GM12873 (cell line): ENCODE measurements at regions not wholly inside any gene's neighbourhood (a gene's known extent, or its start where the extent isn't known, plus 50 kb on each side); places are given as distances from the start of the nearest gene placed in this dataset.

Experiments
- CTCF ChIP-seq: IDR thresholded peaks from 2 replicates; pipeline ENCODE4 v1.5.1; 2012; ENCODE audit warnings: low read depth, mild to moderate bottlenecking, moderate library complexity, low read length, control low read depth; ENCODE audit not compliant: insufficient read depth; ENCODE audit errors: missing control alignments

GRCh38 chr5:1938310-1939000 lies 55.7 kb upstream of the IRX4 start:
- no peak for TF ChIP-seq CTCF

DNA sequence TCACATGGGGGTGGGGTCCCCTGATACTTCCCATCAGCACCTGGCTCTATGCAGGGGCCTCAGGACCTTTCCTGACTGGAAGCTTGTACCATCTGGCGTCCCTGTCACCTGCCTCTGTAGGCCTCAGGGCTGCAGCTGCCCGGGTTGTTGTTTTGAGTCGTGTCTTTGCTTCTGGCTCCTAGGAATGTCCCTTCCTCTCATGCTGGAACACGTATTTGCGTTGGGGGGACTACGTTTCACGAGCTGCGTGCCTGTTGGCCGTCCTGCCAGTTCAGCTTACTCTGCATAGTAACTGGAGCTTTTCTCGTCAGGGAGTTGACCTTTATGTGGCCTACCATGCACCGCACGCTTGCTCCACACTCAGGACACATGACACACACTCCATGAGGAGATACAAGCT lies 54.9 kb upstream of the IRX4 start:
- TF ChIP-seq CTCF: no peak

- no peak for TF ChIP-seq CTCF
These were observed 54.2 kb upstream of the IRX4 start for GRCh38 chr5:1936901-1937300.

DNA sequence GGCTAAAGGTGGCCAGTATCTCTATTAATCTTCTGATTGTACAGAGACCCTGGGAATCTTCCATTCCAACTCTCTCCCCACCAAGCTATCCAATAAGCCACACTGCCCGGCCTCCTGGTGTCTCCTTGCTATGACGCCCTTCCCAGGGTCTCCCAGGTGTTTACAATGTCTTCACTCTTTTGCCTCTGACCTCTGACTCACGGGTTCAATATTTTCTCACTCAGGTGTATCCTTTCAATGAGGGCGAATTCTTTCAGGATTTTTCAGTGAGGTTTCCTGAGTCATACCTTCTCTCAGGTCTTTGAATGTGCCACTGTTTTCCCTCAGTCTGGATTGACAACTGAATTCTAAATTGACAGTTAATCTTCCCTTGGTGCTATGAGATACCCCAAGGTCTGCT lies 53.7 kb upstream of the IRX4 start:
- TF ChIP-seq CTCF: no peak

DNA sequence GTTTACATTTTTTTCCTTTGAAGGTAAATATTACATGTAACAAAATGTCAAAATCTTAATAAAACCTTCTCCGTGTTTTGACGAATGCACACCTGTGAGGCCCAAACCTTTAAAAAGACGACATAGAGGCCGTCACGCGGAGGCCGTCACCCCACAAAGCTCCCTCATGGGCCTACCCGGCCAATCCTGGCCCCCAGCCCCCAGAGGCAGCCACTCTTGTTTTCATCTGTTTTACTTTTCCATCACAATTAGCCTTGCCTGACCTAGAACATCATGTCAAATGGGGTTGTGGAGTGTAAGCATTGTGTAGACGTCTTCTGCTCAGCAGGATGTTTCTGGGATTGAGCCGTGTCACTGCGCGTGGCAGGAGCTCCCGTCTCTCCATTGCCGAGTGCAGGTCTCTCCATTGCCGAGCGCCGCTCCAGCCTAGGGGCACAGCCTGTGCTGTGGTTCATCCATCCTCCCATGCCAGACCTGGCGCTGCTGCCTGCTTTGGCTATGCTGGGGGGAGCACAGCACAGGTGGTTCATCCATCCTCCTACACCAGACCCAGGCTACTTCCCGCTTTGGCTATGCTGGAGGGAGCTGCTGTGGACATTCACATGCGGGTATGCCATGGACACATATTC lies 52.2 kb upstream of the IRX4 start:
- no peak for TF ChIP-seq CTCF

DNA sequence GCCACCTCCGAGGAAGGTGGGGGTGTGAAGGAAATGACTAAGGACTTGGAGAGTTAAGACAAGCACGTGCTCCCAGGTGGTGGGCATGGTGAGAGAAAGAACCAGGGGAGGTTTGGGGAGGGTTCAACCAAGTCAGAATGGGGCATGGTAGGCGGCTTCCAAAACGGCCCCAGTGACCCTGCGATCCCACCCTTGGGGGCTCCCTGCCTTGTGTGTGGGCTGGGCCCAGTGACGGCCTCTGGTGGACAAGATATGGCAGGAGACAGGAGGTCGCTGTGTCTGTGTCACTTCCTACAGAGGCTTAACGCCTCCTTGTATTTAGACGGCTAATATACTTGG lies 51.3 kb upstream of the IRX4 start:
- no peak for TF ChIP-seq CTCF

DNA sequence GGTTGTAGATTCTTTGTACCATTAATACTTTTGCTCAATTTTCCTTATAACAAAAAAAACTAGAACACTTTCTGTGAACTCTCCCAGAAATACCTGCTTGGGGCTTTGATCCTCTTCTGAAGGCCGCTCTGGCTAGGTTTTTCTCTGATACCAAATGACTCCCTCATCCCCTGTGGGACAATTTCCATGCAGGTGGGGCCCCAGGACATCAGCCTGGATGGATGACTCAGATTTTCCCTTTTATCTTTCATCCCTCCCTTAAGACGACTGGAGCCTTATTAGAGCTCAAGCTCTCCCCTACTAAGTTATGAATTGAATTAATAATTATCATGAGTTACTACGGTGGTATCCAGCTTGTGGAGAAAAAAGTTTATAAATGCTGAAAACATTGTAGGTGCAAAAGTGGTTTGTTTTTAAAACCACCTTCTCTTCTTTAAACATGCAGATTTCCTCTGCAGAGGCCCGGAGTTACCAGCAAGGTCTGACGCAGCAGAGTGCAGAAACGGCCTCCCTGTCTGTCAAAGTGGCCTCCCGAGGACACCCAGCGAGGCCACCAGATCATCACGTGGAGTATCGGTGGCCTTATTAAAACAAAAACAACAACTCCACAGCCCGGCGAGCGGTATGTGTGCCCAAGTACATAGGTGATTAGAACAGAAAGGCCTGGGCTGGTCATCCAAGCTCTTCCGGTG lies 50.8 kb upstream of the IRX4 start:
- TF ChIP-seq CTCF: no peak
